HepG2 (cell line): ENCODE measurements at regions not wholly inside any gene's neighbourhood (a gene's known extent, or its start where the extent isn't known, plus 50 kb on each side); places are given as distances from the start of the nearest gene placed in this dataset.

Experiments
- ATAC-seq: fragments of 200-7000 bp; cut with Tn5 transposase; 3 replicates; pipeline ENCODE4 v1.9.1; 2020; ENCODE audit warnings: mild to moderate bottlenecking, moderate library complexity
- BruUV-seq: library from RNA; stranded (reverse); fragments of 400-500 nt; replicated peaks from 2 replicates; lab custom pipeline; 2021; lab: Mats Ljungman, UMichigan
- CTCF ChIA-PET: fragments of 300-600 bp; formaldehyde crosslinking; extraction: SDS; loops from one replicate; lab custom pipeline; 2021; ENCODE audit warnings: low total read pairs, inconsistent platforms, low intra/inter-chr PET ratio; lab: Yijun Ruan, JAX
- POLR2A ChIA-PET: fragments of 350-600 bp; sonication (Branson Sonifier 250); formaldehyde crosslinking; loops from one replicate; lab custom pipeline; 2020; ENCODE audit warnings: antibody characterized with exemption, inconsistent platforms; lab: Yijun Ruan, JAX
- DNase-seq: peaks from one replicate; pipeline ENCODE4 v3.0.0-alpha.2; 2015; ENCODE audit warnings: low spot score
- FAIRE-seq: peaks from 3 replicates; lab custom pipeline; 2011; peaks lifted over from hg19 to GRCh38; lab: Jason Lieb, UNC
- H2AFZ ChIP-seq: one replicate; pipeline ENCODE4 v1.6.1; 2011; ENCODE audit warnings: low read length, inconsistent platforms
- H3K27ac ChIP-seq: fragments of 300-600 bp; 3 replicates; pipeline ENCODE4 v1.8.0; 2011; ENCODE audit warnings: mixed run types, mild to moderate bottlenecking, mixed read lengths, low read length, inconsistent platforms; ENCODE audit not compliant: insufficient read depth; ENCODE audit errors: extremely low read length
- H3K27me3 ChIP-seq, 2 experiments: fragments of 200-600 bp in 1 of 2; 2 replicates in 1 of 2; 3 replicates in 1 of 2; pipeline versions ENCODE4 v1.6.0 to v1.8.0; 2011; ENCODE audit warnings: low read length in 2 of 2, mild to moderate bottlenecking in 2 of 2, moderate library complexity in 2 of 2, inconsistent platforms in 1 of 2; ENCODE audit not compliant: insufficient read depth in 2 of 2, control insufficient read depth in 1 of 2
- H3K36me3 ChIP-seq, 2 experiments: fragments of 200-600 bp in 1 of 2; replicated peaks in 1 of 2; 2 replicates in 1 of 2; 3 replicates in 1 of 2; pipeline versions ENCODE4 v1.5.1 to v1.8.0; 2011; ENCODE audit warnings: low read length in 2 of 2, inconsistent platforms in 1 of 2; ENCODE audit not compliant: insufficient read depth in 2 of 2, control insufficient read depth in 1 of 2
- H3K4me1 ChIP-seq: 2 replicates; pipeline ENCODE4 v1.5.1; 2012; ENCODE audit warnings: low read length, inconsistent platforms; ENCODE audit not compliant: insufficient read depth
- H3K4me2 ChIP-seq: 2 replicates; pipeline ENCODE4 v1.6.0; 2011; ENCODE audit warnings: low read depth, low read length, inconsistent platforms
- H3K4me3 ChIP-seq, 3 experiments: fragments of 200-600 bp in 1 of 3; sonication (generic), shearing (Covaris generic) in 1 of 3; replicated peaks in 1 of 3; 2 replicates each; pipeline ENCODE4 v1.5.1; 2011 to 2016; ENCODE audit warnings: low read length in 3 of 3, inconsistent platforms in 2 of 3, low read depth in 2 of 3, mild to moderate bottlenecking in 2 of 3, control low read depth in 1 of 3, mixed read lengths in 1 of 3; ENCODE audit not compliant: insufficient read depth in 1 of 3
- H3K79me2 ChIP-seq: one replicate; pipeline ENCODE4 v1.6.1; 2011; ENCODE audit warnings: low read length, inconsistent platforms; ENCODE audit not compliant: insufficient read depth
- H3K9ac ChIP-seq: 2 replicates; pipeline ENCODE4 v1.6.0; 2011; ENCODE audit warnings: mild to moderate bottlenecking, low read depth, low read length, inconsistent platforms; ENCODE audit not compliant: insufficient read depth
- H3K9me3 ChIP-seq: 2 replicates; pipeline ENCODE4 v1.5.1; 2012; ENCODE audit warnings: mild to moderate bottlenecking, low read length
- H4K20me1 ChIP-seq: 2 replicates; pipeline ENCODE4 v1.6.0; 2011; ENCODE audit warnings: inconsistent platforms, mild to moderate bottlenecking, low read length, moderate library complexity; ENCODE audit not compliant: insufficient read depth
- DR1 ChIP-seq: sonication (generic); formaldehyde crosslinking; IDR thresholded peaks from 2 replicates; pipeline ENCODE4 v1.8.0; 2021; ENCODE audit warnings: mild to moderate bottlenecking, missing genetic modification reagents, inconsistent platforms
- EEA1 ChIP-seq: sonication (generic); formaldehyde crosslinking; IDR thresholded peaks from 2 replicates; pipeline ENCODE4 v1.5.1; 2020; ENCODE audit warnings: mild to moderate bottlenecking, missing genetic modification reagents, borderline replicate concordance
- KLF11 ChIP-seq: IDR thresholded peaks from 2 replicates; pipeline ENCODE4 v1.6.1; 2016; ENCODE audit warnings: missing compliant biosample characterization
- MED8 ChIP-seq: sonication (generic); formaldehyde crosslinking; IDR thresholded peaks from 2 replicates; pipeline ENCODE4 v1.8.1; 2023; ENCODE audit warnings: mild to moderate bottlenecking, missing genetic modification reagents; ENCODE audit not compliant: insufficient replicate concordance
- NFYC ChIP-seq: IDR thresholded peaks from 2 replicates; pipeline ENCODE4 v1.6.1; 2016; ENCODE audit warnings: missing genetic modification reagents, missing compliant biosample characterization
- TCF7 ChIP-seq: sonication (generic); IDR thresholded peaks from 2 replicates; pipeline ENCODE4 v1.6.1; 2016; ENCODE audit warnings: antibody characterized with exemption, low read depth
- ZNF891 ChIP-seq: sonication (generic); formaldehyde crosslinking; IDR thresholded peaks from 2 replicates; pipeline ENCODE4 v1.5.0; 2020; ENCODE audit warnings: mild to moderate bottlenecking, missing genetic modification reagents
- WGBS: methylation state at CpG from one replicate; pipeline ENCODE4 v1.1.6; 2017; ENCODE audit warnings: low lambda C conversion rate; 5-methylcytosine and 5-hydroxymethylcytosine counted together
- in situ Hi-C: cut with HindIII; loops from 2 replicates; pipeline ENCODE4 v1.10.0; 2017; ENCODE audit warnings: low pct_unique_long_range_greater_than_20kb; ENCODE audit not compliant: extremely low pct_ligation_motif_present
- intact Hi-C: fragments of 100-400 bp; cut with micrococcal nuclease; formaldehyde crosslinking; loops from one replicate; pipeline ENCODE4 v1.10.0; 2022; ENCODE audit not compliant: unreplicated experiment
- TF ChIP-seq, protein P1 (sequence below): IDR thresholded peaks from 2 replicates; pipeline ENCODE4 v1.6.1; 2016; ENCODE audit warnings: low read depth, borderline replicate concordance
- TF ChIP-seq, protein P2 (sequence below): sonication (generic); formaldehyde crosslinking; IDR thresholded peaks from 2 replicates; pipeline ENCODE4 v1.4.0; 2020; ENCODE audit warnings: missing genetic modification reagents
- TF ChIP-seq, protein P3 (sequence below): sonication (generic); formaldehyde crosslinking; IDR thresholded peaks from 2 replicates; pipeline ENCODE4 v1.9.0; 2021; ENCODE audit warnings: missing genetic modification reagents, borderline replicate concordance

DNA sequence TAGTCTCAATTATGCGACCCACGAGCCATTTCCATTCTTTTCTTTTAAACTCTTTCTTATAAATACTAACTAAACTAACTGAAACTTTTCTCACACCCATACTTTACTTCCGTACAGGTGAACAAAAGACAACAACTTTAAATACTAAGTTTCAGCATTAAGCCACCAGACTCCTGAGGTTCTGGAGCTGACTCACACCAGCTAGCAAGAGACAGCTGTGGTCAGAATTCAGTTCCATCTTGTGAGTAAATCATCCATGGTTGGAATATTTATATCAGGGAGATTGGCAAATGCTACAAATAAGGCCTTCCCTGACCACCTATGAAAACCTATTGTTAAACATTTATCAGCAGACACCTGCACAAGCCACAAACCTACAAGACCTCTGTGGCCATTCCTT lies 897.0 kb downstream of the EFNB2 start:
- in situ Hi-C loops = no loop called here
- no peak for ATAC-seq
- FAIRE-seq = no peak
- H3K9ac ChIP-seq = no peak overlapping the region
- no peaks in the 10 kb centered on the region for H4K20me1 ChIP-seq
- no peaks in the 10 kb centered on the region for H3K27me3 ChIP-seq
- peaks cover 52% of the 10 kb centered on the region for H3K9me3 ChIP-seq
- no peak for TF ChIP-seq ZNF891 (CRISPR knock-in tag)
- TF ChIP-seq, protein P1, sequence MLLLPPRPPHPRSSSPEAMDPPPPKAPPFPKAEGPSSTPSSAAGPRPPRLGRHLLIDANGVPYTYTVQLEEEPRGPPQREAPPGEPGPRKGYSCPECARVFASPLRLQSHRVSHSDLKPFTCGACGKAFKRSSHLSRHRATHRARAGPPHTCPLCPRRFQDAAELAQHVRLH = no peak
- TF ChIP-seq NFYC = no peak
- no peak for TF ChIP-seq EEA1 (CRISPR knock-in tag)
- no peak for TF ChIP-seq TCF7
- TF ChIP-seq DR1 (CRISPR knock-in tag) = no peak
- TF ChIP-seq, protein P2, sequence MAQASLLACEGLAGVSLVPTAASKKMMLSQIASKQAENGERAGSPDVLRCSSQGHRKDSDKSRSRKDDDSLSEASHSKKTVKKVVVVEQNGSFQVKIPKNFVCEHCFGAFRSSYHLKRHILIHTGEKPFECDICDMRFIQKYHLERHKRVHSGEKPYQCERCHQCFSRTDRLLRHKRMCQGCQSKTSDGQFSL (CRISPR knock-in tag) = no peak
- TF ChIP-seq, protein P3, sequence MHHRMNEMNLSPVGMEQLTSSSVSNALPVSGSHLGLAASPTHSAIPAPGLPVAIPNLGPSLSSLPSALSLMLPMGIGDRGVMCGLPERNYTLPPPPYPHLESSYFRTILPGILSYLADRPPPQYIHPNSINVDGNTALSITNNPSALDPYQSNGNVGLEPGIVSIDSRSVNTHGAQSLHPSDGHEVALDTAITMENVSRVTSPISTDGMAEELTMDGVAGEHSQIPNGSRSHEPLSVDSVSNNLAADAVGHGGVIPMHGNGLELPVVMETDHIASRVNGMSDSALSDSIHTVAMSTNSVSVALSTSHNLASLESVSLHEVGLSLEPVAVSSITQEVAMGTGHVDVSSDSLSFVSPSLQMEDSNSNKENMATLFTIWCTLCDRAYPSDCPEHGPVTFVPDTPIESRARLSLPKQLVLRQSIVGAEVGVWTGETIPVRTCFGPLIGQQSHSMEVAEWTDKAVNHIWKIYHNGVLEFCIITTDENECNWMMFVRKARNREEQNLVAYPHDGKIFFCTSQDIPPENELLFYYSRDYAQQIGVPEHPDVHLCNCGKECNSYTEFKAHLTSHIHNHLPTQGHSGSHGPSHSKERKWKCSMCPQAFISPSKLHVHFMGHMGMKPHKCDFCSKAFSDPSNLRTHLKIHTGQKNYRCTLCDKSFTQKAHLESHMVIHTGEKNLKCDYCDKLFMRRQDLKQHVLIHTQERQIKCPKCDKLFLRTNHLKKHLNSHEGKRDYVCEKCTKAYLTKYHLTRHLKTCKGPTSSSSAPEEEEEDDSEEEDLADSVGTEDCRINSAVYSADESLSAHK (CRISPR knock-in tag) = no peak
- TF ChIP-seq KLF11 (CRISPR knock-in tag) = no peak
- TF ChIP-seq MED8 (CRISPR knock-in tag) = no peak
- TF ChIP-seq, all 625 proteins: peak for 0
- DNase-seq = no peak
- ChIA-PET POLR2A (no interaction called here), CTCF (no interaction called here)
- intact Hi-C loops = no loop called here
- no peaks in the 10 kb centered on the region for H3K79me2 ChIP-seq
- H3K4me3 ChIP-seq = no peak overlapping the region
- H2AFZ ChIP-seq = no peak overlapping the region
- H3K4me2 ChIP-seq = no peak overlapping the region
- H3K4me1 ChIP-seq = no peaks in the 10 kb centered on the region
- H3K36me3 ChIP-seq = no peaks in the 10 kb centered on the region
- 0% methylated on average over 3 of the region's 3 CpGs for WGBS
- BruUV-seq = no TSS peak
- no peak overlapping the region for H3K27ac ChIP-seq
